Smooth muscle cell (in vitro differentiated cells): ENCODE measurements at regions not wholly inside any gene's neighbourhood (a gene's known extent, or its start where the extent isn't known, plus 50 kb on each side); places are given as distances from the start of the nearest gene placed in this dataset.
"Not testable (repeated sequence)": the region's sequence is repeated elsewhere in the genome, so short reads cannot be mapped to it uniquely, and the experiment has no call there.

ENCODE experiments used
- DNase-seq: peaks from one replicate; lab custom pipeline; 2025; ENCODE audit not compliant: unreplicated experiment; lab: John Stamatoyannopoulos, UW
- H2AFZ ChIP-seq: fragments of 200-600 bp; sonication (generic); 2 replicates; pipeline ENCODE4 v1.6.0; 2016; ENCODE audit warnings: antibody characterized with exemption, low read depth, mild to moderate bottlenecking
- H3F3A ChIP-seq: fragments of 200-600 bp; sonication (generic); 2 replicates; pipeline ENCODE4 v1.6.0; 2017; ENCODE audit warnings: antibody characterized with exemption, low read depth
- H3K27ac ChIP-seq: fragments of 200-600 bp; sonication (generic); 2 replicates; pipeline ENCODE4 v1.5.1; 2016; ENCODE audit warnings: low read depth, mild to moderate bottlenecking
- H3K27me3 ChIP-seq: fragments of 200-600 bp; sonication (generic); 2 replicates; pipeline ENCODE4 v1.6.1; 2016; ENCODE audit warnings: low read depth, mild to moderate bottlenecking
- H3K36me3 ChIP-seq: fragments of 200-600 bp; sonication (generic); 2 replicates; pipeline ENCODE4 v1.5.1; 2016; ENCODE audit warnings: low read depth
- H3K4me1 ChIP-seq: fragments of 200-600 bp; sonication (generic); 2 replicates; pipeline ENCODE4 v1.5.1; 2016; ENCODE audit warnings: low read depth
- H3K4me2 ChIP-seq: fragments of 200-600 bp; sonication (generic); 2 replicates; pipeline ENCODE4 v1.6.0; 2016; ENCODE audit warnings: mild to moderate bottlenecking
- H3K4me3 ChIP-seq: fragments of 200-600 bp; sonication (generic); 2 replicates; pipeline ENCODE4 v1.5.1; 2016; ENCODE audit warnings: mild to moderate bottlenecking
- H3K79me2 ChIP-seq: fragments of 200-600 bp; sonication (generic); 2 replicates; pipeline ENCODE4 v1.6.0; 2016; ENCODE audit warnings: low read depth, mild to moderate bottlenecking
- H3K9ac ChIP-seq: fragments of 200-600 bp; sonication (generic); 2 replicates; pipeline ENCODE4 v1.6.0; 2016; ENCODE audit warnings: low read depth
- H3K9me3 ChIP-seq: fragments of 200-600 bp; sonication (generic); replicated peaks from 2 replicates; pipeline ENCODE4 v1.5.1; 2016; ENCODE audit warnings: low read depth
- H4K20me1 ChIP-seq: fragments of 200-600 bp; sonication (generic); 2 replicates; pipeline ENCODE4 v1.6.0; 2016; ENCODE audit warnings: low read depth
- WGBS: methylation state at CpG from one replicate; pipeline ENCODE4 v1.1.7; 2016; ENCODE audit warnings: low lambda C conversion rate; 5-methylcytosine and 5-hydroxymethylcytosine counted together
- TF ChIP-seq, protein P1 (sequence below): fragments of 200-600 bp; sonication (generic); IDR thresholded peaks from 2 replicates; pipeline ENCODE4 v1.5.1; 2017; ENCODE audit warnings: borderline replicate concordance, mild to moderate bottlenecking, antibody characterized with exemption; ENCODE audit not compliant: insufficient read depth, poor library complexity, severe bottlenecking

DNA sequence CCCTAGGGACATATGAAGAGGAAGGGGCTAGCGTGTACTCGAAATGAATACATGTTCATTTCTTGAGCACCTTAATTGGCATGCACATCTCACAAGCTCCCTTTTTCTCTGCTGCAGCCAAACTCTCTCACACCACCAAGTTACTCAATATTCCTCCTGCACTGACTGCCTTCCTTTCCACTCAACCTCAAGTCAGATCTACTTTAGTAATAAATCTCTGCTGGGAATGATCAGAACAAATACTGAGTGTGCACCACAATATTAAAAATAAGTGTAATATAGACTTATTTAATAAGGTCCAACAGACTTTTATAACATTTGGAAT lies 995.8 kb upstream of the WWC1 start:
- Histone ChIP-seq H3K9me3 (no peaks in the 10 kb centered on the region), H3K27ac (peak overlapping the region; percentile 77), H3K79me2 (no peaks in the 10 kb centered on the region), H4K20me1 (no peaks in the 10 kb centered on the region), H3K4me2 (peak overlapping the region; percentile 38), H2AFZ (no peak overlapping the region), H3F3A (peaks cover 11% of the 10 kb centered on the region), H3K4me3 (no peak overlapping the region), H3K27me3 (no peaks in the 10 kb centered on the region), H3K4me1 (peaks cover 11% of the 10 kb centered on the region), H3K36me3 (no peaks in the 10 kb centered on the region), H3K9ac (no peak overlapping the region)
- DNase-seq = no peak
- WGBS = 90% methylated on average over 2 of the region's 2 CpGs
- TF ChIP-seq, protein P1, sequence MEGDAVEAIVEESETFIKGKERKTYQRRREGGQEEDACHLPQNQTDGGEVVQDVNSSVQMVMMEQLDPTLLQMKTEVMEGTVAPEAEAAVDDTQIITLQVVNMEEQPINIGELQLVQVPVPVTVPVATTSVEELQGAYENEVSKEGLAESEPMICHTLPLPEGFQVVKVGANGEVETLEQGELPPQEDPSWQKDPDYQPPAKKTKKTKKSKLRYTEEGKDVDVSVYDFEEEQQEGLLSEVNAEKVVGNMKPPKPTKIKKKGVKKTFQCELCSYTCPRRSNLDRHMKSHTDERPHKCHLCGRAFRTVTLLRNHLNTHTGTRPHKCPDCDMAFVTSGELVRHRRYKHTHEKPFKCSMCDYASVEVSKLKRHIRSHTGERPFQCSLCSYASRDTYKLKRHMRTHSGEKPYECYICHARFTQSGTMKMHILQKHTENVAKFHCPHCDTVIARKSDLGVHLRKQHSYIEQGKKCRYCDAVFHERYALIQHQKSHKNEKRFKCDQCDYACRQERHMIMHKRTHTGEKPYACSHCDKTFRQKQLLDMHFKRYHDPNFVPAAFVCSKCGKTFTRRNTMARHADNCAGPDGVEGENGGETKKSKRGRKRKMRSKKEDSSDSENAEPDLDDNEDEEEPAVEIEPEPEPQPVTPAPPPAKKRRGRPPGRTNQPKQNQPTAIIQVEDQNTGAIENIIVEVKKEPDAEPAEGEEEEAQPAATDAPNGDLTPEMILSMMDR = no peak

DNA sequence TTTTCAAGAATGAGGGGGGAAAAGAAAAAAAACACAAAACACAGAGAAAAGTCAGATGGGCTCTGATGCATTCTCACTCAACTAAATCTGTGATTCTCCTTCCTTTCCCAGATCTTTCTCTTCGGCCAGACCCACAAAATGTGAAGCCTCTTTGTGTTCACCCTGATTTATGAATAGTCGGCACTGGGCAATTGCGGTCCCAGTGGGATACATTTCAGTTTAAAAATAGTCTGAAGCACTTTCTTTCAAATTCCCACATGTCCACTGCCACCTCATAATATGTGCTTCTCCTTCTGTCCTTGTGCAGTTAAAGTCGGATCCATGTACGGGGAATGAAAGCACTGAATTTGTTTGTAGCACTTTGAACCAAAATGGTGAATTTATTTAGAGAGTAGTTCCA lies 995.4 kb upstream of the WWC1 start:
- Histone ChIP-seq H3K4me1 (peaks cover 11% of the 10 kb centered on the region), H3F3A (peaks cover 11% of the 10 kb centered on the region), H3K9me3 (no peaks in the 10 kb centered on the region), H3K27ac (peak overlapping the region; percentile 77), H2AFZ (no peak overlapping the region), H3K4me3 (no peak overlapping the region), H3K4me2 (peak overlapping the region; percentile 38), H4K20me1 (no peaks in the 10 kb centered on the region), H3K27me3 (no peaks in the 10 kb centered on the region), H3K79me2 (no peaks in the 10 kb centered on the region), H3K36me3 (no peaks in the 10 kb centered on the region), H3K9ac (no peak overlapping the region)
- 49% methylated on average over 5 of the region's 5 CpGs for WGBS
- DNase-seq = no peak
- TF ChIP-seq, protein P1 = no peak

DNA sequence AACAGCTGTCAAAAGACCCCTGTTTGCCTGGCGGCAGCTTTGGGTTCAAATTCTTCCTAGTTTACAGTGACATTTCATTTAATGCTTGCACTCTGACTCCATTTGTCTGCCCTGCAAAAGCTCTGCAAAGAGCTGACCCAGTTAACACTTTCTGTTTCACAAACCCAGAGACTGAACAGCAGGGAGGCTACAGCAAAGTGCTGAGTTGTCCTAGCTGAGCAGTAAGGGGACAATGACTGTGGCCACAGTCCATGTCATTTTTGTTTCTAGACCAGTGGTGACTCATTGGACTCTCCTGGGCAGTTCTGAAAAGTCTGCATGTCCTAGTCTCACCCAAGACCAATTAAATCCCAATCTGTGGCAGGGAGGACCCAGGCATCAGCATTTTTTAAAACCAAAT lies 994.8 kb upstream of the WWC1 start:
- peak overlapping the region; percentile 8 for H3K4me2 ChIP-seq
- no peaks in the 10 kb centered on the region for H3K36me3 ChIP-seq
- no peaks in the 10 kb centered on the region for H4K20me1 ChIP-seq
- DNase-seq = no peak
- peaks cover 11% of the 10 kb centered on the region for H3F3A ChIP-seq
- no peak overlapping the region for H3K9ac ChIP-seq
- H3K9me3 ChIP-seq = no peaks in the 10 kb centered on the region
- H2AFZ ChIP-seq = no peak overlapping the region
- no peaks in the 10 kb centered on the region for H3K27me3 ChIP-seq
- no peak overlapping the region for H3K4me3 ChIP-seq
- H3K27ac ChIP-seq = no peak overlapping the region
- TF ChIP-seq, protein P1 = no peak
- no peaks in the 10 kb centered on the region for H3K79me2 ChIP-seq
- 75% methylated on average over 1 of the region's 1 CpG for WGBS
- peaks cover 11% of the 10 kb centered on the region for H3K4me1 ChIP-seq

DNA sequence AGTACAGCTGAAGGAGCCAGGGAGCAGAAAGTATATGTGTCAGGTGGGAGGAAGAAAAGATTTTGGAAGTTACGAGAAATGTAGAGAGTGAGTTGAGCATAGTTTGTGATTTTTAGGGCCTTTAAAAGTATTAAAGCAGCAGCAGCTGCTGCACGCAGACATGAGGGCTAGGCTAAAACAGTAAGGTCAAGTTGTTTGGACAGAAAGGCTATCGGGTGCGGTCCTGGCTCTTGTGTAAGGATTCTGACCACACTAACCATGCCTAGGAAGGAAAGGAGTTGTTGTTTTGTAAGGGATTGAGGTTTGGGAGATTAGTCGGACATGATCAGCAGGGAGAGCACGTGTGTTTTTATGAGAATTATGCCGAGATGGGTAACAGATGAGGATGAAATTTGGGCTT lies 991.6 kb upstream of the WWC1 start:
- H3K9ac ChIP-seq, H2AFZ ChIP-seq, H3K79me2 ChIP-seq, DNase-seq, H4K20me1 ChIP-seq, H3K27ac ChIP-seq, H3K36me3 ChIP-seq, H3K9me3 ChIP-seq, H3K4me3 ChIP-seq, H3K4me2 ChIP-seq, H3K27me3 ChIP-seq: not testable (repeated sequence)
- Histone ChIP-seq H3F3A (peaks cover 11% of the 10 kb centered on the region), H3K4me1 (peaks cover 19% of the 10 kb centered on the region)
- 90% methylated on average over 7 of the region's 7 CpGs for WGBS
